ENCODE measurements at regions not wholly inside any gene's neighbourhood (a gene's known extent, or its start where the extent isn't known, plus 50 kb on each side); places are given as distances from the start of the nearest gene placed in this dataset.
"Not testable (repeated sequence)": the region's sequence is repeated elsewhere in the genome, so short reads cannot be mapped to it uniquely, and the experiment has no call there.

DNA sequence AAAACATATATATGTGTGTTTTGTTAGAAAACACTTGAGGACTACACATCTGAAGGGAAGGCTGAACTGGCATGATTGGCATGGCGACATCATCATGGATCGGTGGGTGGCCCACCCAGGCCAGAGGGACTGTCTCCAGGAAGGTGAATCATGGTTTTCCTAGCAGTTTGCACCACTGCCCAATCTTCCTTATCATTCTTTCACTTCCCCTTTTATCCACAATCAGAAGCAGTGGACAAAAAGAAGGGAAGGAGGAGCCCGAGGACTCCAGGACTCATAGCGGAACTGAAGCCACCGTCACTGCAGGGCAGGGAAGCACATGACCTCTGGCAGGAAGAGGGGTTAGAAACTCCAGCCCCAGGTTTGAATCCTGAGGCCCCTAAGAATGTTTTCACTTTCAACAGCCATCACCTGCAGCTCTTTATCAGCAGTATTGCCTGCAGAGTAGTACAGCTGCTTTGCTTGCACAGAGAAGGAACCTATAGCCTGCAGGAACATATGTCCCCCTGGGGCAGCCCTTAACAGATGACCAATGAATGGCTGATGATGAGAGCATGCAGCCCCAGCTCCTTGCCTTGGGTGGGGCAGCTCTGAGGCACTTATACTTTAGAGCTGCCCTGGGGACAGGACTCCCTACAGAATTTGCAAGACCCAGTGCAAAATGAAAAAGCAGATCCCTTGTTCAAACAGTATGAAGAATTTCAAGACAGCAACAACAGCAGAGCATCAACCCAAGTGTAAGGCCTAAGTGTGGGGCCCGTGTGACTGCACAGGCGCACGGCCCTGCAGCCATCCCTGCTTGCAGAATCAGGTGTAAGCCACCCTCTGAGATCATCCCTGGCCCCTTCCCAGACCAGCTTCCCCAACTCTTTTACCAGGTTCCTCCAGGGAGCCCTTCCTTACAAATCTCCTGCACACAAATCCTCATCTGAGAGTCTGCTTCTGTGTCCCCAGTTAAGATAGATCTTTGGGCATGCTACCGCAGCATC, 241.8 kb upstream of the IRF2BP2 start:
- no peak for DNase-seq (ENCODE audit: low read depth in 1 of 2, low spot score in 1 of 2)

DNA sequence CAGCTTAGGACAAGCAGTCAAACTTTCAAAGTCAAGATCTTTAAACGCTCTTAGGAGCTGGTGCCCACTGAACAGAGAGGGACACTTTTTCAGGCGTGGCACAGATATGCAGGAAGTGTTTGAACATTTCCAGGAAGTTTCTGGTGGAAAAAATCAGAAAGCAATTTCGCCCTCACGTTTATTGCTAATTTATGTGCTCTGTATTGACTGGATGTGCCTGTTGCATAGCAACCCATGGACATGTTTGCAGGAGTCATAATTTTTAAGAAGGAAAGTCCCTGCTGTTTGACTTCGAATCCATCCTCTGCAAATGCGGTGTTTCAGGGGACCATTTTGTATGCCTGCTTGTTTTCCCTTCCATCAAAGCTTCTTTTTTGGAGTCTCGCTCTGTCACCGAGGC, 239.9 kb upstream of the IRF2BP2 start:
- no peak for DNase-seq (ENCODE audit: low read depth in 1 of 2, low spot score in 1 of 2)

DNA sequence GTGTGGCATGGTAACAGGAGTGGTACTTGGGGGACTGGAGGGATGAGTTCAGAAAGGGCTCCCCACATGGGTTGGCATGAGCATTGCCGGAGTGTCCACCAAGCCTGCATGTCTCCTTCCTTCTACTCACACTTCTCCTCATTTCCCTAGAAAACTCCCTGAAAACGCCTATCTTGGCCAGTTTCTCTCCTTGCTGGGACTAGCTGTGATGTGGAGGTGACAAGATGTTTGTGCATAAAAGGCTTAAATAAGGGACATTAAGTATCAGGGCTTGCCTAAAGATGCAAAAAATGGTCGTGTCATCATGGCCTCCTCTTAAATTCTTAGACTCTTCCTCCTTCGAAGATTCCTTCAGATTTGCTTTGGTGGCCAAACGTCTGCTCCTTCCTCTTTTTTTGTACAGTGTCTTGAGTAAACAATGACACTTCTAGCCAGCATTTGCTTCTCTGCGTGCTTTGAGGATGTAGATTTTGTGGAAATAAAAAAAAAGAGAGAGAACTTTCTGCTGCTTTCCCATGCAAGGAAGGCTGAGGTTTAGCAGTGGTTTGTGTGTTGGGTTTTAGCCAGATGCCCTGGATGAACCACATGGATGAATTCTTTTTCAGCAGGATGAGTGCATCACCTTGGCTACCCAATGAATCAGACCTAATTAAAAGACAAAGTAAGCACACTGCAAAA, 239.1 kb upstream of the IRF2BP2 start:
- DNase-seq (ENCODE audit: low read depth in 1 of 2, low spot score in 1 of 2), result no peak

DNA sequence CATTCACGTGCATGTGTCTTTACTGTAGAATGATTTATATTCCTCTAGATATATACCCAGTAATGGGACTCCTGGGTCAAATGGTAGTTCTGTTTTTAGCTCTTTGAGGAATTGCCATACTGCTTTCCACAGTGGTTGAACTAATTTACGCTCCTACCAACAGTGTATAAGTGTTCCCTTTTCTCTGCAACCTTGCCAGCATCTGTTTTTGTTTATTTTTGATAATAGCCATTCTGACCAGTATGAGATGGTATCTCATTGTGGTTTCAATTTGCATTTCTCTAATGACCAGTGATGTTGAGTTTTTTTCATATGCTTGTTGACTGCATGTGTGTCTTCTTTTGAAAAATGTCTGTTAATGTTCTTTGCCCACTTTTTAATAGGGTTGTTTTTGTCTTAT, 236.8 kb upstream of the IRF2BP2 start:
- DNase-seq (ENCODE audit: low read depth in 1 of 2, low spot score in 1 of 2), result not testable (repeated sequence)

DNA sequence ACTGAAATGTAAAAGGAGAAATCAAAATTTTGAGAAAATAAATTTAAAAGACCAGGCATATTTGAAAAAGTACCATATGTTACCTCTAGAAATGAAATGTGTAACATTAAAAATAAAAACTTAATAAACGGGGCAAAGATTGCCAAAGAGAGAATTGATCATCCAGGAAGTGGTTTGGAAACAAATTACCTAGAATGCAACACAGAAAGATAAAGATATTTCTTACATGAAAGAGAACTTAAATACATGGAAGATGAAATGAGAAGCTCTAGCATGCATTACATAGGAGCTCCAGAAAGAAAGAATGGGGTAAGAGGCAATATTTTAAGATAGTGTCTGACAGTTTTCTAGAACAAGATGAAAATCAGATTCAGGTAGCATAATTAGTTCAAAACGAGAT, 235.9 kb upstream of the IRF2BP2 start:
- no peak for DNase-seq (ENCODE audit: low read depth in 1 of 2, low spot score in 1 of 2)

DNA sequence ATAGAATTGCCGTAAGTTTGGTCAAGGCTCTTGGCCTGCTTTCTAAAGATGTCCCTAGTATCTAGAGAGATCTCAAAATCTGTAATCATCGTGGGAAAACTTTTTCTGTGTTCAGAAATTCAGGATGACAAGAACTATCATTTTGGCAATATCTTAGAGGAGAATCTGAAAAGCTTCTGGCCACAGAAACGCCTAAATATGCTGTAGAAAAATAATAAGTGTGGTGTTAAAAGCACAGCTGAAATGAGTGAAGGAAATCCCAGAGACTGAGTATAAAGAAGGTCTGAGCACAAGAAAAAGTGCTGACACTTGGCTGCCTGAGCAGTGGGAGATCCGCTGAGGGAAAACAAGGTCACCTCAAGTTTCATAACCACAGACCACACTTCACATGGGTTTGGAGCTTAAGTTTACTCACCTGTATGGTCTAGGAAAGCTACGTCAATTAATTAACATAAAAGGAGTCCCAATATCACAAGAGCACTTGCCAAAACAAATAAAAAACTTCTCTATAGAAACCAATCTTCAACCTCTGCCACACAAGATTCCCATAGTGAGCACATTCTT, 235.2 kb upstream of the IRF2BP2 start:
- DNase-seq (ENCODE audit: low read depth in 1 of 2, low spot score in 1 of 2), result no peak

DNA sequence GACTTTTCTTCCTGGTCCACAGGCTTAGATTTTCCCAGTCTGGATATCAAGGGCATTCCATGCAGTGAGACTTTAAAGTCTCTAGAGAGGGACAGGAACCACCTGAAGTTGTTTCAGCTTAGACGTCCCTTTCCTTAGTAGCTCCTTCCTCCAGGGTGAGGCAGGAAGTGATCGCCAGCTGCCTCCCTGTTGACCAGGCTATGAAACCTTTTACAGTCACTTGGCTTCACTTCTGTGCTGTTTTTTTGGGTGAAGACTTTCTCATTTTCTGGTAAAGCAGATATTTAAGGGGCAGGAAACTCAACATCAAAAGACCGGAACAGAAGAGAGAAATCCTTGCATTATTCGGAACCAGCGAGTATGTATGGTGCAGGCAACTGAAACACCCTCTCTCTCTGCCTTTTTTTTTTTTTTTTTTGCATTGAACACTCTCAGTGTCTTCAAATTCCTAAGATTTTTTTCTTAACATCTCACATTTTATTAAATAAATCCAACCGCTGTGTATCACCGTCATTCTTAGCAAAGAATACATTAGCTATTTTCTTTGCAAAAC, 234.6 kb upstream of the IRF2BP2 start:
- no peak for DNase-seq (ENCODE audit: low read depth in 1 of 2, low spot score in 1 of 2)

DNA sequence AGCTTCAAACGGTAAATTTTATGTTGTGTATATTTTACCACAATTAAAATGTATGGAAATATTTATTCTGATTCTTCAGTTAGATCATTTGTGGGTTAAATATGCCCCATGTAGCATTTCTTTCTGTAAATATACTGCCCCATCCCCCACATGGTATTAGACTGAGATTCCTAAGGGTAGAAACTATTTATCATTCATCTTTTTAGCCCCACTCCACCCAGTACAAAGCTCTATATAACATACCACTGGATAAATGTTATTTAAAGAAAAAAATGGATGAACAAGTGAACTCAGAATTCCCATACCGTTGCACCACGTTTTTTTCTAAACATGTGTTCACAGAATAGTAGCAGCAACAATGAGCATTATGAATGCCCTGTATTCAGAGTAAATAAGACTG, 234.0 kb upstream of the IRF2BP2 start:
- DNase-seq (ENCODE audit: low read depth in 1 of 2, low spot score in 1 of 2), result no peak

DNA sequence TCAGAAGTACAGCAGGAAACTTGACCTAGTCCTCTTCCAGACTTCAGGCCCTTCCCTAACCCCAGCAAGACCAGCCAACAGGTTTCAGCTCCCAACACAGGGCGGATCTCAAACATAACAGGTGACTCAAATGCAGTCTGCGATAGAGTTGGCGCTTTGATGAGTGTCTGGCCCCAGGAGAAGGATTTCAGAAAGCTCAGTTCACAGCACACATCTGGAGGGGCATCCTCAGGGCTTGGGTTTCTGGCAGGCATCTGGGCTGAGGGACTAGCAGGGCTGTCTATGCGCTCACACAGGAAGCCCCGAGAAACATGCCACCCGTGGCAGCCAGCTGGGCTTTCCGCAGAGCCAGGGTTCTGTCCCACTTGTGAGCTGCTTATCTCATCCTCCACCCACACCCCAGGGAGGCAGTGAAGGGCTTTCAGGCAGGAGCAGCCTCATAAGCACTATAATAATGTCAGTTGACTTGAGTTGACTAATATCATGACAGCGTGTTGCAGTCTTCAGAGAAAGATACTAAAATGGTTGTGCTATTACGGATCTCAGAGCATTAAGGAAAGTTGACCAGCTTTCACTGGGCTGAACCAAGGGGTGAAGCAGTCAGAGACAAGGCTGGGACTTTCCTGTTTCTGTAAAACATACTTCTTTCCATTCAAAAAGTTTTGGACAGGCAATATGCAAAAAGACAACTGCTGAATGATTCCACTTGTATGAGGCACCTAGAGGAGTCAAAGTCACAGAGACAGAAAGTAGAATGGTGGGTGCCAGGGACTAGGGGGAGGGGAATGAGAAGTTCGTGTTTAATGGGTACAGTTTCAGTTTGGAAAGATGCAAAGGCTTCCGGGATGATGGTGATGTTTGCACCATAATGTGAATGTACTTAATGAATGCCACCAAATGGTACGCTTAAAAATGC, 233.0 kb upstream of the IRF2BP2 start:
- DNase-seq (ENCODE audit: low read depth in 1 of 2, low spot score in 1 of 2), result peak; percentile 20 to 59

DNA sequence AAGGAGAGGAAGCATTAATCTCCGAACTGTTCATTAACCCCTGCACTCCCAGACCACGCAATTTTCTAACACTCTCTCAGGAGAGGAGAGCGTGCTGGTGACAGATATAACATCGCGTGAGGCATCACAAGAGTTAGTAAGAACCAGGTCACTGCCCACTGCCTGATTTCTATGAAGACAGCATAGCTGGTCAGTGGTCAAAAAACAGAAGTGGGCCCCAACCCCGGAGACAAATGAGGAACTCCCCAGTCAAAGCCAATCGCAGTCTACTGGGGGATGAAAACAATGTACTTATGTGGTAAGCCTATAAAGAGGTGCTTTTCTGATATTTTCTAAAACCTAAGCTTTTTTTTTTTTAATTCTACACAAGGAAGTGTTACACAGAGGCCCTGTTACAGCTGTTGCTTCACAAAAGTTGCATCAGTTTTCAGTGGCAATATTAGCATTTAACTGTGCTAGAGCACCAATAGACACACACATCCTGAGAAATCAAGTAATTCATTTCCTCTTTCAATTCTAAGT, 231.8 kb upstream of the IRF2BP2 start:
- no peak for DNase-seq (ENCODE audit: low read depth in 1 of 2, low spot score in 1 of 2)

DNA sequence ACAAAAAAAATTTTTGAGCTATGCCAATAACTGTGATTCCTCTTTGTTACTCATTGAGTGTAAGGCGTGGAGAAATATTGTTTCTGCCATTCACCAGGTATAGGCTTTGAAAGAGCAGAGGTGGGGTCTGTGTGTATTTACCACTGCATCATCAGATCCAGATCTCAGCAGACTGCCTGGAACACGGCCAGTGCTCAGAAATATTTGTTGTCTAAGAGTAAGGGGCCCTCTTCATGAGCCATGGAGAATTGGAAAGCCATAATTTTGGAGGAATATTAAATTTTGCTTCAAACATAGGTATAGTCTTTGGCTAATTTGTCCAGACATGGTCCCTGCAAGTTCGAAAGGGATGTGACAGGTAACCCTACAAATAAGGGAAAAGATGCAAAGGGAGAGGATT, 231.3 kb upstream of the IRF2BP2 start:
- no peak for DNase-seq (ENCODE audit: low read depth in 1 of 2, low spot score in 1 of 2)

DNA sequence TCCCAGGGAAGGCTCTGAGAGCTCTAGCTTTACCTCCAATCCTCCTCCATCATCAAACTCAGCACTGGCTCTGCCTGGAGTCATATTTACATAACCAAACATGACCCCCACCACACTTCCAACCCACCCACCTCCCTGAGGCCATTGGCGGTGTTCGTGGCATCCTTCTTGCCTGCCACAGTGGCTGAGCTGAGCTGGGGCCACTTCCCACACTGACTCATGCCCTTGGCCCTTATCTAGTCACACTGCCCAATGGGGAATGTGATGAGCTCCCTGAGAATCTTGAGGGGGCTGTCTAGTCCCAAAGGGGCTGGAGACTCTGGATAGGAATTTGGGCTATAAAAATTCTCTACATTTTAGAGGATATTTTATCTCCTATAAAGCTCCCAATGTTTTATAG, 230.9 kb upstream of the IRF2BP2 start:
- no peak for DNase-seq (ENCODE audit: low read depth in 1 of 2, low spot score in 1 of 2)

DNA sequence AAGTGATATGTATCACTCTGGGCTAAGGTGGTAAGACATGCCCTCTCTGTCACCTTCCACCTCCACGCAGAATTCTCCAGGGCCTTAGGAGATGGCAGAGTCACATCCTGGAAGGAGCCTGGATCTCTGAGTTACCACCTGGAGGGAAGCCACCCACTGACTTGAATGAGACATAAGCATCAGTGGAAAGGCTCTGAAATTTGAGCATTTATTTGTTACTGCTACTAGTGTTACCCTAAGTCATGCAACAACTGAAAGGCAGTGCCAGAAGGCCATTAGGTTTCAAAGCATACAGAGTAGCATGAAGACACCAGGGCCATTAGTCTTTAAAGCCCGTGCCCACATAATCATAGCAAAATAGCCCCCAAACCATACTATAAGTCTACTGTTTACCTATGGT, 230.3 kb upstream of the IRF2BP2 start:
- DNase-seq (ENCODE audit: low read depth in 1 of 2, low spot score in 1 of 2), result no peak

DNA sequence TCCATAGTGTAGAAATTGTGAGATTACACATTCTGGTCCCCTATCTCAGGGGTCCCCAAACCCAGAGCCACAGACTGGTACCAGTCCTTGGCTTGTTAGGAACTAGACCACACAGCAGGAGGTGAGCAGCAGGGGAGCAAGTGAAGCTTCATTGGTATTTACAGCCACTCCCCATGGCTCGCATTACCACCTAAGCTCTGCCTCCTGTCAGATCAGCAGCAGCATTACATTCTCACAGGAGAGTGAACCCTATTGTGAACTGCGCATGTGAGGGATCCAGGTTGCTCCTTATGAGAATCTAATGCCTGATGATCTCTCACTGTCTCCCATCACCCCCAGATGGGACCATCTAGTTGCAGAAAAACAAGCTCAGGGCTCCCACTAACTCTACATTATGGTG, 229.7 kb upstream of the IRF2BP2 start:
- no peak for DNase-seq (ENCODE audit: low read depth in 1 of 2, low spot score in 1 of 2)

DNA sequence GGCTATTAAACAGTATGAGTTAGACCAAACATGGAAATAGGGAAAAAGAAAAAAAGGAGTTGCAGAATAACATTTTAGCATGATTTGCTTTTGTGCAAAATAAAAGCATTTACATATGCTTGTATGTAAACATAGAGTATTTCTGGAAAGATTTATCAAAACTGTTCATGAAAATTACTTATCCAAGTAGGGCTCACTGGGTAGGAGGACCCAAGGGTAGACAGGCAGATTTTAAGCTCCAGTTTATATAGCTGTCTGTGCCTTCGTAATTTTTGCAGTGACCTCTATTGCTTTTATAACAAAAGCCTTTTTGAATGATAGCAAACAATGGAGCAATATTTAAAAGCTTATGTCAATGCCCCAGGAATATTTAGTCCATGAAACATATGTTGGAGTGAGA, 228.8 kb upstream of the IRF2BP2 start:
- DNase-seq (ENCODE audit: low read depth in 1 of 2, low spot score in 1 of 2), result no peak

DNA sequence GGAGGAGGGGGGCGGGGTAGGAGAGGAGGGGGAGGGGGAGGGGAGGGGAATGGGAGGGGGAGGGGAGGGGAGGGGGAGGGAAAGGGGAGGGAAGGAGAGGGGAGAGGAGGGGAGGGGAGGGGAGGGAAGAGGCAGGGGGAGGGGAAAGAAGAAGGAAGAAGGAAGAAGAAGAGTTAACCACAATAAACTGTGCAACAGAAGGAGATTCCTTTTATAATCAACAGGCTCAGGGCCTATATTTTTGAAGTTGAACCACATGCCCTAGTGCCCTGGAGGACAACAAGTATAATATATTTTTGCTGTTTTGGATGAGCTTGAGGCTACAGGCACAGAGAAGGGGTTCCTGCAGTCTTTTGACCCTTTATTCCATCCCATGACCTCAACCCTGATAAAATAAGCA, 228.2 kb upstream of the IRF2BP2 start:
- DNase-seq (ENCODE audit: low read depth in 1 of 2, low spot score in 1 of 2), result no peak

DNA sequence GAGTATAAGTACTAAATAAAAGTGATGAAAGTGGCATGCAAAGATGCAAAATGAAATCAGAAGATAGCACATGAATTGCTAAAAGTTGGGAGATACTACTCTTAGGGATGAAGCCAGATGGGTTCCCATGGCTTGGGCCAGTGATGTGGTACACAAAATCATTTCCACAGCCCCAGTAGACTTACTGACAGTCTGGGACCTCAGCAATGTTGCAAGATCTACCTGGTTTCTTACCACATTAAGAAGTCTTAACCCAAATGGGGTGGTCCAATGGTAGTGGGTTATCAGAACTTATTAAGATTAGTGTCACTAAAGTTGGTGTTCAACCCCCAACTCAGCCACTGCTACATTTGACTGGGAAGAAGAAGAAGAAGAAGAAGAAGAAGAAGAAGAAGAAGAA, 227.7 kb upstream of the IRF2BP2 start:
- no peak for DNase-seq (ENCODE audit: low read depth in 1 of 2, low spot score in 1 of 2)

DNA sequence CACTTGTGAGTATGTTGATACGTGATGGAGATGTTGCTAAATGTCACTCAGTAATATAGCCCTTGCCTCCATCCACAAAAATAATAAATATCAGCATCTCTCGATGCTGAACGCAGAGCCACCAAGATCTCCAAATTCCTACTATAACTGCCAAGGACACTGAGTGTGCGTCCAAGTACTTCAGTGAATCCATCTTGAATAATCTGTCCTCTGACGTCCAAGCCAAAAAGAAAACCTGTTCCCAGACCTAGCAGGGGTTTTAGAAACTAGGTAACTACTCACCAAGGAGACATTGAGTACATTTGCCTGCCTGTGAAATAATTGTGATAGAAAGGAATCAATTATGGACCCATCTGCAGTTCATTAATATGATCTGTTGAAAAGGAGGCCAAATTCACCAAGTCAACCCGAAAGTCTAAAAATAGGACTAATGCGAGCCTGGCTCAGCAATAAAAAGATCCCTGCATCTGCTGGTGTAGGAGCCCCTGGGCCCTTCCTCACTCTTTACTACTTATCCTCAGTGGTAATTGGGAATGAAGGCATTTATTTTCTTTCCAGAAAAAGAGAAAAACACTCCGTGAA, 226.9 kb upstream of the IRF2BP2 start:
- no peak for DNase-seq (ENCODE audit: low read depth in 1 of 2, low spot score in 1 of 2)

DNA sequence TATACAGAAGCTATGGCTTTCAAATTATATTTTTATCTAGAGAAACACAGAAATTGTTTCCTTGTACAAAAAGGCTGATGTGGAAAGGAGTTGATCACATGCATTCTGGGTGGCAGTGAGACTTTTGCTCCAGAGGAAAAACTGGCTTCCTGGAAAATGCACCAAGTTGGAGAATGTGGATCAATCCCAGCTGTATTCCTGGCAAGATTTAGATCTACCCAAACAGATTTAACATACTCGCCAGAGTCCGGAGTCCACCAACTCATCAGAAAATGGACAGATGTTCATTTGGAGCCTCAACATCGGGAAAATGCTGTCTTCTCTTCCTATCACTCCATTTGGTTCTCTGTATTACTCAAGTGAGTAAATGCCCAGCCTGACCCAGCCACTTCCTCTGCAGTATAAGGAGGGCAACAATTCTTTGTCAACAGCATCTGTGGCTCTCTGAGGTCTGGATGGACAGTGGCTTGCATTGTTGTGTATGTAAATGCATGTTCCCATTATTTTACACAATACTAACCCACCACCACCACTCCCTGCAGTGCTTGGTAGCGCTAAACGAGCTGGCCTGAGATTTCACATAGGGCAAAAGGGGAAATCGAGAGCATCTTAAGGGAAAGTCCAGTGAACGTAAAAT, 226.2 kb upstream of the IRF2BP2 start:
- DNase-seq (ENCODE audit: low read depth in 1 of 2, low spot score in 1 of 2), result no peak

DNA sequence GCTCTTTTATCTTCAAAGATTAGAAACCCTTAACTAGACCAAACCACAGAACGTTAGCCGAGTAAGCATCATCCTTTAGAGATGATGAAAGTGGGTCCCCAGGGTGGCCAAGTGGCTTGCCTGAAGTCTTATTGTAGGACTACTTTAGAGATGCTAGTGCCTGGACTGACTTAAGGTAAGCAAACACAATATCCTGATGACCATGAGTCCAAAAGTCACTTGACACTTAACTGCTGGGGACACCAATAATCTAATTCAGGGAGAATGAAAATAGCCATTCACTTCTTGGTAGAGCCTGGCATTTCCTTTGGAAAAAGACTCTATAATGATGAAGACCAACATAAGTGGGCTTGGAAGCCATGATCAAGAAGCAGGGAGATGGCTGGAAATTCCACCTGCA, 225.3 kb upstream of the IRF2BP2 start:
- DNase-seq (ENCODE audit: low read depth in 1 of 2, low spot score in 1 of 2), result no peak
